Left ventricle myocardium inferior (tissue), 1 donor: ENCODE measurements at regions not wholly inside any gene's neighbourhood (a gene's known extent, or its start where the extent isn't known, plus 50 kb on each side); places are given as distances from the start of the nearest gene placed in this dataset.

Source experiments
- DNase-seq: peaks from one replicate; pipeline ENCODE4 v3.0.0-alpha.2; 2020
- H3K27ac ChIP-seq: fragments of 200-600 bp; replicated peaks from 2 replicates; pipeline ENCODE4 v1.8.0; 2021
- H3K27me3 ChIP-seq: fragments of 200-600 bp; 2 replicates; pipeline ENCODE4 v1.8.0; 2021; ENCODE audit warnings: low read depth
- H3K36me3 ChIP-seq: fragments of 200-600 bp; 2 replicates; pipeline ENCODE4 v1.8.0; 2021
- H3K4me1 ChIP-seq: fragments of 200-600 bp; 2 replicates; pipeline ENCODE4 v1.8.0; 2021
- H3K4me3 ChIP-seq: fragments of 200-600 bp; 2 replicates; pipeline ENCODE4 v1.8.0; 2021; ENCODE audit warnings: mild to moderate bottlenecking, moderate library complexity
- H3K9me3 ChIP-seq: fragments of 200-600 bp; replicated peaks from 2 replicates; pipeline ENCODE4 v1.8.0; 2021
- intact Hi-C: fragments of 100-400 bp; cut with micrococcal nuclease; formaldehyde crosslinking; loops from one replicate; pipeline ENCODE4 v1.11.0; 2022
- TF ChIP-seq, protein P1 (sequence below): fragments of 200-600 bp; IDR thresholded peaks from 2 replicates; pipeline ENCODE4 v1.8.0; 2021; ENCODE audit warnings: antibody characterized with exemption, mild to moderate bottlenecking, borderline replicate concordance
- donor health status: DM: no; HTN: yes; CAD: no; lungs with severe emphysema.

DNA sequence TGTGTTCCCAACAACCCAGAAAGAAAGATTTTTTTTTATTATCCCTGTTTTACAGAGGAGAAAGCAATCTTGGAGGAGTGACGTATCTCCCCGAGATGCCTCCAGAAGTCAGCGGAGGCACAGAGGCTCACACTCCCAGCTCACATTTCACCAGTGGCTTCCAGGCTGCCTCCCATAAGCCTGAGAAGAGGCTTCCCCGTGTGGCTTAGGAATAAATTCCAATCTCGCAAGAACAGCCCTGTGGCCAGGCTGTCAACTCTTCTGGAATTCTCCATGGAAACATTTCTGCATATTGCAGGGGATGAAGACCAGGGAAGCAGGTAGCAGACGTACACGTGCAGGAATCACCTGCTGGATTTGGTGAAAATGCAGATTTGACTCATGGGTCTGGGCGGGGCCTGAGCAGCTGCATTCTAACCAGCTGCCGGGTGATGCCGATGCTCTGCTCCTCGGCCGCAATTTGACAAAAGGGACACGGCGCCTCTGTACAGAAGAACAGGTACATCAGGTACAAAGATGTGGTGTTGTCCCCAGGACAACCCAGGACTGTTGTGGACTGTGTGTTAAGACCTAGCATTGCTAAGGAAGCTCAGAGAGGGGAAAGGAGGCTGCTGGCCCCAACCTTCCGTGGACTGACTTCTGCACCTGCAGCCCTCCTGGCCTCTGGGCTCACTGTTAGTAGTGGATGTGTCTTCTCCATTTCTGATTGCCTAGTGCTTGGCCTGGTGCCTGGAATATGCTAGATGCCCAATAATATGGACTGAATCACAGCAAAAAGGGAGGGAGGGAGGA is 114.2 kb upstream of the ID2 start:
- no peak overlapping the region for H3K4me3 ChIP-seq
- H3K27ac ChIP-seq: peak overlapping the region; percentile 64
- H3K36me3 ChIP-seq: no peaks in the 10 kb centered on the region
- H3K27me3 ChIP-seq: no peaks in the 10 kb centered on the region
- TF ChIP-seq, protein P1, sequence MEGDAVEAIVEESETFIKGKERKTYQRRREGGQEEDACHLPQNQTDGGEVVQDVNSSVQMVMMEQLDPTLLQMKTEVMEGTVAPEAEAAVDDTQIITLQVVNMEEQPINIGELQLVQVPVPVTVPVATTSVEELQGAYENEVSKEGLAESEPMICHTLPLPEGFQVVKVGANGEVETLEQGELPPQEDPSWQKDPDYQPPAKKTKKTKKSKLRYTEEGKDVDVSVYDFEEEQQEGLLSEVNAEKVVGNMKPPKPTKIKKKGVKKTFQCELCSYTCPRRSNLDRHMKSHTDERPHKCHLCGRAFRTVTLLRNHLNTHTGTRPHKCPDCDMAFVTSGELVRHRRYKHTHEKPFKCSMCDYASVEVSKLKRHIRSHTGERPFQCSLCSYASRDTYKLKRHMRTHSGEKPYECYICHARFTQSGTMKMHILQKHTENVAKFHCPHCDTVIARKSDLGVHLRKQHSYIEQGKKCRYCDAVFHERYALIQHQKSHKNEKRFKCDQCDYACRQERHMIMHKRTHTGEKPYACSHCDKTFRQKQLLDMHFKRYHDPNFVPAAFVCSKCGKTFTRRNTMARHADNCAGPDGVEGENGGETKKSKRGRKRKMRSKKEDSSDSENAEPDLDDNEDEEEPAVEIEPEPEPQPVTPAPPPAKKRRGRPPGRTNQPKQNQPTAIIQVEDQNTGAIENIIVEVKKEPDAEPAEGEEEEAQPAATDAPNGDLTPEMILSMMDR: no peak
- H3K4me1 ChIP-seq: peaks cover 13% of the 10 kb centered on the region
- no peak for DNase-seq
- no peaks in the 10 kb centered on the region for H3K9me3 ChIP-seq
- intact Hi-C loops: no loop called here

DNA sequence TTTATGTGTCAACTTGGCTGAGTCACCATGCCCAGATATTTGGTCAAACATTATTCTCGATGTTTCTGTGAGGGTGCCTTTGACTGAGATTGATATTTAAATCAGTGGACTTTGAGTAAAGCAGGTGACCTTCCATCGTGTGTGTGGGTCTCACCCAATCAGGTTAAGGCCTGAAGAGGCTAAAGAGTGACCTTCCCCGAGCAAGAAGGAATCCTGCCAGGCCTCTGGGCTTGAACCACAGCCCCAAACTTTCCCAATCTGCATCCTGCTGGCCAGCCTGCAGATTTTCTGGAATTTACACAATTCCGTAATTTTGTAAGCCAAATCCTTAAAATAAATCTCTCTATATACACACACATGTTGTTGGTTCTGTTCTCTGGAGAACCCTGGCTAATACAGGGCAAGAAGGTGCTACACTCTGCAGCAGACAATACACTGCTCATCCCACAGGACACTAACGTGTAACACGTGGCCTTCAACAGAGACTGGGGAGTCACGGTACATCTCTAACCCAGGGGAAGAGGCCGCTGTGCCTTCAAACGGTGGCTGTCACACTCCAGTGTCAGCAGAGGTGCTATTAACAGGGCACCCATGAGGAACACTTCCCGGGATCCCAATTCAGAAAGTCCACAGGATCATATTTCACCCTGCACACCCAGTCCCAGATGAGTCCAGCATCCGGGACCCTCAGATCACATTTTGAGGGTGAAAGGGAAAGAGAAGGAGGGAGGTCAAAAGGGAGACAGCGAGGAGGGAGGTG is 113.1 kb upstream of the ID2 start:
- intact Hi-C loops: no loop called here
- Histone ChIP-seq H3K27me3 (no peaks in the 10 kb centered on the region), H3K4me1 (peaks cover 13% of the 10 kb centered on the region), H3K4me3 (no peak overlapping the region), H3K27ac (no peak overlapping the region), H3K9me3 (no peaks in the 10 kb centered on the region), H3K36me3 (no peaks in the 10 kb centered on the region)
- TF ChIP-seq, protein P1: no peak
- no peak for DNase-seq

DNA sequence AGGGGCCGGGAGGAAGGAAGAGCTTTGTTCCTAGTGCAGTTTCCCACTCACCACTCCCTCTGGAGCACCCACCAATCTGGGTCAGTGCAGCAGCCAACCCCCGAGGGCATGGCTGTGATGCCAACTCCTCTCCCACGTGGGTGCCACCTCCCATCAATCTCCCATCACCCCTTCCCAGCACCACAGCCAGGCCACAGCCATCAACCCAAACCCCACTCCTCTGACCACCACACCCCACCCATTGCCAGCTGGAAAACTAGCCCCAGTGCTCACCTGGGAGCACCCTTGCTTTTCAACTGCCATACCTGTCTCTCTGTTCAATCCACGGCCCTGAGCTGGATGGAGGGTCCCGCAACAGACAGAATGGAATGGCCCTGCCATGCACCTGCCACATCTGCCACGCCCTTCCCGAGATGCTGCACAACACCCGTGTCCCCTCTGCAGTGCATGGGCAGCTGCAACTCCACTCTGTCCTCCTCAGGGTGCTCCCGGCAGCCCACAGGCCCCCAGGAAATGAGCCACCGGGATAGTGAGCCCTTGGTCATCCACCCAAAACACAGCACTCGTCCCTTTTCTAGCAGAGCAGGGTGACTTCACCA is 112.4 kb upstream of the ID2 start:
- H3K4me1 ChIP-seq: peaks cover 15% of the 10 kb centered on the region
- H3K9me3 ChIP-seq: no peaks in the 10 kb centered on the region
- TF ChIP-seq, protein P1: no peak
- no peak overlapping the region for H3K4me3 ChIP-seq
- H3K36me3 ChIP-seq: no peaks in the 10 kb centered on the region
- intact Hi-C loops: no loop called here
- no peak for DNase-seq
- H3K27ac ChIP-seq: no peak overlapping the region
- no peaks in the 10 kb centered on the region for H3K27me3 ChIP-seq

DNA sequence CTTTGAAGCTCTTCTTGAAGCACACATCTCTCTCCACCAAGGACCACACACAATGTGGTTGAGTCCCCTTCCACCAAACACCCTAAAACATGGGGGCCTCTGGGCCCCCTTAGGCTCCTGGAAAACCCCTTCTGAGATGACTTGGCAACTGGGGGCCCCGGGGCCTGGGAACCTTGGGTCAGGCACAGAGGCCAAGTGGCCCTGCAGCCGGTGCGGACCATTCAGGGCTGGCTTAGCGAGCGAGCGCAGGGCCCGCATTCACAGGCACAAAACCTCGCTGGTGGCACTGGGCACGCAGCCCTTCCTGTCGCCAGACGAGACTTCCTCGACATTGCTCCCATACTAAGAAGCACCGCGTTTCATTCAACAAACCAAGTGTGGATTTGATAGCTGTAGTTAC is 111.2 kb upstream of the ID2 start:
- no peak overlapping the region for H3K27ac ChIP-seq
- H3K4me3 ChIP-seq: no peak overlapping the region
- DNase-seq: no peak
- H3K4me1 ChIP-seq: peaks cover 26% of the 10 kb centered on the region
- H3K27me3 ChIP-seq: no peaks in the 10 kb centered on the region
- TF ChIP-seq, protein P1: no peak
- intact Hi-C loops: no loop called here
- H3K9me3 ChIP-seq: no peaks in the 10 kb centered on the region
- no peaks in the 10 kb centered on the region for H3K36me3 ChIP-seq

DNA sequence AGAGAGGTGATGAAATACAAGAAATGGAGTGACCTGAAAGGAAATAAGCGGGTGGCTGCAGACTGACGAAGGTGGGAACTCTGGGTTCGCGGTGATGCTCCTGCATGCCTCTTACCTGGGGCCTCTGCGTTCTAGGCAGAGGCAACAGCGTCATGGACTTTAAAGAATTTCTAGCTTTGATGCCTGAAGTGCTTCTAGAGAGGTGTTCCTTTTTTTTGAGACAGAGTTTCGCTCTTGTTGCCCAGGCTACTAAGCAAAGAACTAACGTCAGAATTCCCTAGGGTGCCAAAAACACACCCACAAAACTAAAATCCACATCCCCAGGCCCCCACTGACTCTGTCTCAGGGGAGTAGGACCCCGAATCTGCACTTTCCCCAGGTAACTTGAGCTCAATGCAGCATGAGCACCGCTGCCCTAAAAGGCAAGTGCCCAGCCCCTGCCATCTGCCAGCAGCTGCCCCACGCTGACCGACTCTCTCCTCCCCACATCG is 110.5 kb upstream of the ID2 start:
- no peaks in the 10 kb centered on the region for H3K27me3 ChIP-seq
- H3K36me3 ChIP-seq: no peaks in the 10 kb centered on the region
- no peak for DNase-seq
- TF ChIP-seq, protein P1: no peak
- no peak overlapping the region for H3K27ac ChIP-seq
- H3K4me1 ChIP-seq: peaks cover 26% of the 10 kb centered on the region
- no peaks in the 10 kb centered on the region for H3K9me3 ChIP-seq
- H3K4me3 ChIP-seq: no peak overlapping the region
- intact Hi-C loops: no loop called here
